ENCODE measurements at regions not wholly inside any gene's neighbourhood (a gene's known extent, or its start where the extent isn't known, plus 50 kb on each side); places are given as distances from the start of the nearest gene placed in this dataset.

DNA sequence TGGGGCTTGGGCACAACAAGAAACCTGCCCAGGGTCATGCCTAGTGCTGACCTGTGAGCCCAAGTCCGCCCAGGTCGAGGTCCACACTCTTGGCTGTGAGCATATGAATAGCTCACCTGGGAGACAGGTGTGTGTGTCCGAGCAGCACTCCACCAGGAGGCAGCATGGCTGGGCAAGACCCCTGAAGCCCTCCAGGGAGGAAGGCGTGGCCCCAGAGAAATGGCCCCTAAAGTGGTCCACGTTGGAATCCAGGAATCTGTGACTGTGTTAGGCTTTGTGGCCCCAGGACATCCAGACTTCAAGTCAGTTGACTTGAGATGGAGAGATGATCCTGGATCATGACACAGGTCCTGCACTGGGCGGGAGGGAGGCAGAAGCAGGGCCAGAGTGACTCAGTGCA, 138.8 kb downstream of the CPZ start (continued):
- TF ChIP-seq, protein P1, sequence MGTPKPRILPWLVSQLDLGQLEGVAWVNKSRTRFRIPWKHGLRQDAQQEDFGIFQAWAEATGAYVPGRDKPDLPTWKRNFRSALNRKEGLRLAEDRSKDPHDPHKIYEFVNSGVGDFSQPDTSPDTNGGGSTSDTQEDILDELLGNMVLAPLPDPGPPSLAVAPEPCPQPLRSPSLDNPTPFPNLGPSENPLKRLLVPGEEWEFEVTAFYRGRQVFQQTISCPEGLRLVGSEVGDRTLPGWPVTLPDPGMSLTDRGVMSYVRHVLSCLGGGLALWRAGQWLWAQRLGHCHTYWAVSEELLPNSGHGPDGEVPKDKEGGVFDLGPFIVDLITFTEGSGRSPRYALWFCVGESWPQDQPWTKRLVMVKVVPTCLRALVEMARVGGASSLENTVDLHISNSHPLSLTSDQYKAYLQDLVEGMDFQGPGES (IDR thresholded peaks at IDR 0.05) = no peak
- TF ChIP-seq PAX5 (IDR thresholded peaks at IDR 0.05; ENCODE audit: borderline replicate concordance, low read depth, low read length) = no peak

DNA sequence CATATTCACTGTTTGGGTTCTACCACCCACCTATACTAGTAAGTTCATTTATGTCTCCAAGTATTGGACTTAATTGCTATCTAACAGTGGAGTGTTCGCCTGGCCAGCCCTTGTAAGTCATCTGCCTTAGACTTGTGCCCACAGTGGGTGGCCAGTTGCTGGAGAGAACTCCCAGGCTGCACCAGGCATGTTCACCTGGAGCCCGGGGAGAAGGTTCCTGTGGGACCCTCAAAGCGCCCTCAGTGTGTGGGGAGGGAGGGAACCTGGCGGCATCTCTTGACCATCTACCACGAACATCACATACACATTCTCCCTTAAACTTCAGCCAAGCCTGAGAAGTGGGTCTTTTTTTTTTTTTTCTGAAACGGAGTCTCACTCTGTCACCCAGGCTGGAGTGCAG, 138.1 kb downstream of the CPZ start:
- no peak for FAIRE-seq
- Histone ChIP-seq H3K4me1 (ENCODE audit: control insufficient read depth, insufficient read depth, low read length) (no peaks in the 10 kb centered on the region), H3K27ac (ENCODE audit: control insufficient read depth, insufficient read depth) (no peak overlapping the region), H3K36me3 (ENCODE audit: control insufficient read depth in 2 of 2, insufficient read depth in 2 of 2, low read length in 1 of 2) (no peaks in the 10 kb centered on the region), H2AFZ (ENCODE audit: control insufficient read depth, low read depth, low read length) (no peak overlapping the region), H3K9ac (ENCODE audit: control insufficient read depth, insufficient read depth, low read length) (no peak overlapping the region), H3K27me3 (replicated peaks in 1 of 2; ENCODE audit: control insufficient read depth in 2 of 2, insufficient read depth in 2 of 2, low read length in 1 of 2) (no peaks in the 10 kb centered on the region), H4K20me1 (ENCODE audit: control insufficient read depth, insufficient read depth) (no peaks in the 10 kb centered on the region), H3K9me3 (replicated peaks; ENCODE audit: control insufficient read depth, insufficient read depth, low read length) (no peaks in the 10 kb centered on the region; the same call in 2 of the 3 replicates), H3K79me2 (ENCODE audit: control insufficient read depth, insufficient read depth, low read length) (no peaks in the 10 kb centered on the region), H3K4me3 (no peak overlapping the region), H3K4me2 (ENCODE audit: control insufficient read depth, insufficient read depth) (no peak overlapping the region)
- no TSS peak for BruUV-seq (replicated peaks)
- POLR2A ChIA-PET = no interaction called here
- RAD21 ChIA-PET (ENCODE audit: unreplicated experiment) = no interaction called here
- ATAC-seq = no peak
- in situ Hi-C loops (cut with MboI) (no loop called here), intact Hi-C loops (cut with micrococcal nuclease; ENCODE audit: unreplicated experiment) (no loop called here)
- TF ChIP-seq RAD51 (IDR thresholded peaks at IDR 0.05) (no peak), NFXL1 (IDR thresholded peaks at IDR 0.05; ENCODE audit: borderline replicate concordance) (no peak), ETV6 (conservative IDR thresholded peaks at IDR 0.05 in 1 of 2, IDR thresholded peaks at IDR 0.05 in 1 of 2; ENCODE audit: borderline replicate concordance in 1 of 2, low read depth in 1 of 2) (no peak)
- DNase-seq (ENCODE audit: low read depth, low spot score) = no peak
- SMC1A ChIA-PET (ENCODE audit: uncharacterized antibody, unreplicated experiment) = no interaction called here
- WGBS (ENCODE audit: insufficient coverage, insufficient replicate concordance, low lambda C conversion rate, missing lambda C conversion rate) = 12% methylated on average over 6 of the region's 6 CpGs
- CTCF ChIA-PET = no interaction called here

DNA sequence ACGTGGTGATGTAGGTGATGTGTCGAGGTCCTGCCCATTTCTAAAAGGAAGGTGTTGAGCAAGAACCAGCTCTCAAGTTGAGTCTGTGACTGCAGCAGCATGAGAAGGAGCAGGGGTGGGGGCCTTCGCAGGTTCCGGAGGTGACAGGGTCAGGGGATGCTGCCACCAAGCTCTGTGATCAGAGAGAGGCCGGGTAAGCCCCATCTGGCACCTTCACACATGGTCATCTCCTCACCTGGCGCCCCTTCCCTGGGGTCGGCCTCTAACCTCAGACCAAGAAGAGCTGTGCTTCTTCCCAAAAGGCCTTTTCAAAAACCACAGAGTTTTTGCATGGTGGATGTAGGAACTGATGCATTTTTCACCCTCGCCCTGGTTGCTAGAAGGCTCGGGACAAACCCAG, 137.6 kb downstream of the CPZ start:
- Histone ChIP-seq H2AFZ (ENCODE audit: control insufficient read depth, low read depth, low read length) (no peak overlapping the region), H3K27ac (ENCODE audit: control insufficient read depth, insufficient read depth) (no peak overlapping the region), H3K4me1 (ENCODE audit: control insufficient read depth, insufficient read depth, low read length) (no peaks in the 10 kb centered on the region), H3K4me3 (no peak overlapping the region), H3K9me3 (replicated peaks; ENCODE audit: control insufficient read depth, insufficient read depth, low read length) (no peaks in the 10 kb centered on the region; the same call in 2 of the 3 replicates), H3K9ac (ENCODE audit: control insufficient read depth, insufficient read depth, low read length) (no peak overlapping the region), H3K27me3 (replicated peaks in 1 of 2; ENCODE audit: control insufficient read depth in 2 of 2, insufficient read depth in 2 of 2, low read length in 1 of 2) (no peaks in the 10 kb centered on the region), H3K79me2 (ENCODE audit: control insufficient read depth, insufficient read depth, low read length) (no peaks in the 10 kb centered on the region), H3K36me3 (ENCODE audit: control insufficient read depth in 2 of 2, insufficient read depth in 2 of 2, low read length in 1 of 2) (no peaks in the 10 kb centered on the region), H3K4me2 (ENCODE audit: control insufficient read depth, insufficient read depth) (no peak overlapping the region), H4K20me1 (ENCODE audit: control insufficient read depth, insufficient read depth) (no peaks in the 10 kb centered on the region)
- no TSS peak for BruUV-seq (replicated peaks)
- SMC1A ChIA-PET (ENCODE audit: uncharacterized antibody, unreplicated experiment) = no interaction called here
- DNase-seq (ENCODE audit: low read depth, low spot score) = no peak
- CTCF ChIA-PET = no interaction called here
- intact Hi-C loops (cut with micrococcal nuclease; ENCODE audit: unreplicated experiment) (no loop called here), in situ Hi-C loops (cut with MboI) (no loop called here)
- RAD21 ChIA-PET (ENCODE audit: unreplicated experiment) = no interaction called here
- 7% methylated on average over 9 of the region's 9 CpGs for WGBS (ENCODE audit: insufficient coverage, insufficient replicate concordance, low lambda C conversion rate, missing lambda C conversion rate)
- TF ChIP-seq IKZF2 (IDR thresholded peaks at IDR 0.05) = no peak
- TF ChIP-seq SMAD1 (IDR thresholded peaks at IDR 0.05; ENCODE audit: low read depth, partially characterized antibody) = no peak
- TF ChIP-seq RBBP5 (conservative IDR thresholded peaks at IDR 0.05) = no peak
- no peak for TF ChIP-seq BHLHE40 (IDR thresholded peaks at IDR 0.05; ENCODE audit: borderline replicate concordance in 1 of 2, low read depth in 2 of 2, low read length in 1 of 2)
- no peak for ATAC-seq
- POLR2A ChIA-PET = no interaction called here
- FAIRE-seq = no peak
